NB4 (cell line): ENCODE measurements at regions not wholly inside any gene's neighbourhood (a gene's known extent, or its start where the extent isn't known, plus 50 kb on each side); places are given as distances from the start of the nearest gene placed in this dataset.
"Not testable (repeated sequence)": the region's sequence is repeated elsewhere in the genome, so short reads cannot be mapped to it uniquely, and the experiment has no call there.

ENCODE experiments used
- DNase-seq: peaks from one replicate; pipeline ENCODE4 v3.0.0; 2010; ENCODE audit warnings: low read depth
- H3K4me3 ChIP-seq: one replicate; pipeline ENCODE4 v1.5.1; 2011; ENCODE audit warnings: mild to moderate bottlenecking, low read depth, low read length, moderate library complexity
- MYC ChIP-seq: IDR thresholded peaks from 2 replicates; pipeline ENCODE4 v1.6.1; 2011; ENCODE audit warnings: low read depth, low read length
- POLR2A ChIP-seq: IDR thresholded peaks from 2 replicates; pipeline ENCODE4 v1.6.1; 2011; ENCODE audit warnings: mild to moderate bottlenecking; ENCODE audit not compliant: insufficient read length; ENCODE audit errors: extremely low read depth
- TF ChIP-seq, protein P1 (sequence below): IDR thresholded peaks from one replicate; pipeline ENCODE4 v1.5.1; 2012; ENCODE audit warnings: low read depth, low read length
- TF ChIP-seq, protein P2 (sequence below): IDR thresholded peaks from 2 replicates; pipeline ENCODE4 v1.6.1; 2011; ENCODE audit warnings: low read depth, low read length

DNA sequence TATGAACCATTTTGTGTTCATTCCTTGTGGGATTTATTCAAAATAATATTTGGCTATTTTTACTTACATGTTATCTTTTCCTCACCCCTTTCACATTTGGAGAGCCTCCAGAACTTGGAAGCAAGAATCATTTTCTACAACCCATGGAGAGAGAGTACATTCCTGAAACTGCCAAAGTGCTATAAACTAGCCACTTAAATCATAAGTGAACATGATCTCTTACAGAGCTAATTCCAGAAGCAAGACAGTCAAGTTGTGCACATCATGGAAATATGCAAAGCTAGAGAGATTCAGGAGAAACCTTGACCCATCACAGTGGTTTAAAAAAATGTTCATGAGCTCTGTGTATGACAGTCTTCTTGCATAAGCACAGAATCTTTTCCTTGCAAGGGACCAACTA lies 883.6 kb upstream of the C9orf72 start:
- TF ChIP-seq POLR2A (no peak), MYC (no peak)
- TF ChIP-seq, protein P1, sequence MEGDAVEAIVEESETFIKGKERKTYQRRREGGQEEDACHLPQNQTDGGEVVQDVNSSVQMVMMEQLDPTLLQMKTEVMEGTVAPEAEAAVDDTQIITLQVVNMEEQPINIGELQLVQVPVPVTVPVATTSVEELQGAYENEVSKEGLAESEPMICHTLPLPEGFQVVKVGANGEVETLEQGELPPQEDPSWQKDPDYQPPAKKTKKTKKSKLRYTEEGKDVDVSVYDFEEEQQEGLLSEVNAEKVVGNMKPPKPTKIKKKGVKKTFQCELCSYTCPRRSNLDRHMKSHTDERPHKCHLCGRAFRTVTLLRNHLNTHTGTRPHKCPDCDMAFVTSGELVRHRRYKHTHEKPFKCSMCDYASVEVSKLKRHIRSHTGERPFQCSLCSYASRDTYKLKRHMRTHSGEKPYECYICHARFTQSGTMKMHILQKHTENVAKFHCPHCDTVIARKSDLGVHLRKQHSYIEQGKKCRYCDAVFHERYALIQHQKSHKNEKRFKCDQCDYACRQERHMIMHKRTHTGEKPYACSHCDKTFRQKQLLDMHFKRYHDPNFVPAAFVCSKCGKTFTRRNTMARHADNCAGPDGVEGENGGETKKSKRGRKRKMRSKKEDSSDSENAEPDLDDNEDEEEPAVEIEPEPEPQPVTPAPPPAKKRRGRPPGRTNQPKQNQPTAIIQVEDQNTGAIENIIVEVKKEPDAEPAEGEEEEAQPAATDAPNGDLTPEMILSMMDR = no peak
- TF ChIP-seq, protein P2, sequence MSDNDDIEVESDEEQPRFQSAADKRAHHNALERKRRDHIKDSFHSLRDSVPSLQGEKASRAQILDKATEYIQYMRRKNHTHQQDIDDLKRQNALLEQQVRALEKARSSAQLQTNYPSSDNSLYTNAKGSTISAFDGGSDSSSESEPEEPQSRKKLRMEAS = no peak
- no peak overlapping the region for H3K4me3 ChIP-seq
- DNase-seq = no peak

DNA sequence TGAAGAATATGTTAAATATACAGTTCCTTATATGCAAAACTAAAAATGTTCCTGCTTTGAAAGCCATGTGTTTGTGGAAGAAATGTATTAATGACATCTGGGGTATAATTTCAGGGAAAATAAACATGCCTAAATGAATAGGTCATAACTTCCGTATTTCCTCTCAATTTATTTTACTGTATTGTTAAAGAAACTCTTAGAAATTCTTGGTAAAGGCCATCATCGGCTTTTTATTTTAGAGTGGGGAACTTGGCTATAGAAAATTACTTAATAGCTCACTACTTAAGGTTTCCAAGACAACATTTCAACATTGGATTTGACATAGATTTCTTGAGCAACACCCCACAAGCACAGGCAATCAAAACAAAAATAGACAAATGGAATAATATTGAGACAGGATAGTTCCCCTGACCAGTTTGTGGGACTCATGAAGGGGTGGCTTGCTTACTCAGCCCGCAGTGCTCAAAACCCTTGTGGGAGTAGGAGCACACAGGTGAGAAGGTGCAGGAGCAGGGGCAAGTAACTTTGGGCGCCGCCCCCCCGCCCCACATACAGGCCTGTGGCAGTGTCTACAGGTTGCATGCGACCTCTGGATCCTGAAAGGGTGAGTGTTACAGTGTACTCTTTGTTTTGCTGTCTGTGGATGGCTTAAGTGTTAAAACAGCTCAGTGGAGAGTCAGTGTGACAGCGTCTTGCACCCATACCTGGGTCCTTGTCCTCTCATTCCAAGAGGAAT lies 891.4 kb upstream of the C9orf72 start:
- TF ChIP-seq, protein P1 = no peak
- no peak for TF ChIP-seq POLR2A
- TF ChIP-seq, protein P2 = no peak
- no peak overlapping the region for H3K4me3 ChIP-seq
- DNase-seq = no peak

DNA sequence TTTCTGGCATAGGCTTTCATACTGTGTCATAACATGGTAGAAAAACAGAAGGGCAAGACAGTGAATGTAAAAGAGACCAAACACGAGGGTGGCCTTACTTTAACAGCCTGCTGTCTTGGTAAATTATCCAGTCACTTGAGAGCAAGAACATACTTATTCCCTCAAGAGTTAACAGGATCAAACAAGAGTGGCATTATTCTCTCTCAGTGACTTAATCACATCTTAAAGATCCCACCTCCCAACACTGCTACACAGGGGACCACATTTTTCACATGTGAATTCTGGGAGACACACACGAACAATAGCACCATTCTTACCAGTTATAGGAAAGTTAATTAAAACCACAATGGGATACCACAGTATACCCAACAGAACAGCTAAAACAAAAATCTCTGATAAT lies 898.0 kb upstream of the C9orf72 start:
- DNase-seq = no peak
- no peak overlapping the region for H3K4me3 ChIP-seq
- TF ChIP-seq, protein P2 = no peak
- TF ChIP-seq, protein P1 = no peak
- TF ChIP-seq POLR2A (no peak), MYC (no peak)

DNA sequence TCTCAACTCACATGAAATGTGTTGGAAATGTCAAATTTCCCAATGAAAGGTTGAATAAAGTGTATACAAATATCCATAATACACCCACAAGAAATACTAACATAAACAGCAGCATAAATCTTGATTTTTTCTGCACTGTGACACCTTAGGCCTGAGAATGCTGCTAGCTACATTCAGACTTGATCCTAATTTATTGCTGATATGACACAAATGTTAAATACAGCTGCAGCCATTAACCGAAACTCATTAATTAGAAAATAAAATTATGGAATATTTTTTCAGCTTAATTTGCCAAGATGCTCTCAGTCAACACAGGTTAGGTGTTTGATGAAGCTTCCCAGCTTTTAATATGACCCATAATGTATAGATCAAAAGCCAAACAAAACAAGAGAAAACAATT lies 914.3 kb upstream of the C9orf72 start:
- no peak for DNase-seq
- TF ChIP-seq, protein P1 = no peak
- TF ChIP-seq POLR2A (no peak), MYC (no peak)
- H3K4me3 ChIP-seq = no peak overlapping the region

DNA sequence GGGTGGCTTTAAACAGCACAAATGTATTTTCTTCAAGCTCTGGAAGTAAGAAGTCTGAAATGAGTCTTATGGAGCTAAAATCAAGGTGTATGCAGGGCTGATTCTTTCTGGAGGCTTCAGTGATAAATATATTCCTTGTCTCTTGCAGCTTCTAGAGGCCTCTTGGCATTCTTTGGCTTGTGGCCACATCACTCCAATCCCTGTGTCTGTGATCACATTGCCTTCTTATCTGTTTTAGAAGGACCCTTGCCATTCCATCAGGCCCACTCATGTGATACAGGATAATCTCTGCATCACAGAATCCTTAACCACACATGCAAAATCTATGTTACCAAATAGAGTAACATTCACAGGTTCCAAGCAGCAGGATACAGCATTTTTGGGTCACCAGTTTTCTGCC lies 917.8 kb upstream of the C9orf72 start:
- no peak overlapping the region for H3K4me3 ChIP-seq
- DNase-seq = no peak
- TF ChIP-seq, protein P1 = no peak
- TF ChIP-seq, protein P2 = no peak
- TF ChIP-seq POLR2A = no peak

DNA sequence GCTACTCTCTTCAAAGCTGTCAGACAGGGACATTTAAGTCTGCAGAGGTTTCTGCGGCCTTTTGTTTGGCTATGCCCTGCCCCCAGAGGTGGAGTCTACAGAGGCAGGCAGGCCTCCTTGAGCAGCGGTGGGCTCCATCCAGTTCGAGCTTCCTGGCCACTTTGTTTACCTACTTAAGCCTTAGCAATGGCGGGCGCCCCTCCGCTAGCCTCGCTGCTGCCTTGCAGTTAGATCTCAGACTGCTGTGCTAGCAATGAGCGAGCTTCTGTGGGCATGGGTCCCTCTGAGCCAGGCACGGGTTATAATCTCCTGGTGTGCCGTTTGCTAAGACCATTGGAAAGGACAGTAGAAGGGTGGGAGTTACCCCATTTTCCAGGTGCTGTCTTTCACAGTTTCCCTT lies 924.9 kb upstream of the C9orf72 start:
- H3K4me3 ChIP-seq, DNase-seq: not testable (repeated sequence)

DNA sequence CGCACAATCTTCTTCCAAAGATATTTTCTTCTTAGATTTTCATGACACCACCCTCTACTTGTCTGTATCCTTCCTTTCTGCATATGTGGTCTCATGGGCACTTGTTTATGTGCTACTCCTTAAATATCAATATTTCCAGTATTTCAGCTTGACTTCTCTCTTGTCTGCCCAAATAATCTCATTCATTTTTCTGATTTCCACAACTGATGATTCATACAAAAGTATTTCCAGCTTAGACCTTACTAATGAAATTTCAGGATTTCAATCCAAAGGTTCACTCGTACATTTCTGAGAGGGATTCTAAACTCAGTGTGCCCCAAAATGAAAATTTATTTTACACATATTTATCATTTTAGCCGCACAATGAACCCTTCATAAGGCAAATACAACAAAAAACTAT lies 928.9 kb upstream of the C9orf72 start:
- no peak overlapping the region for H3K4me3 ChIP-seq
- DNase-seq = no peak
- TF ChIP-seq, protein P1 = no peak
- TF ChIP-seq, protein P2 = no peak
- no peak for TF ChIP-seq MYC
- TF ChIP-seq POLR2A = no peak
